AG04449 (cell line): ENCODE measurements at regions not wholly inside any gene's neighbourhood (a gene's known extent, or its start where the extent isn't known, plus 50 kb on each side); places are given as distances from the start of the nearest gene placed in this dataset.

Experiments used
- CTCF ChIA-PET: fragments of 350-600 bp; formaldehyde crosslinking; extraction: SDS; loops from one replicate; lab custom pipeline; 2021; ENCODE audit warnings: antibody characterized with exemption; lab: Yijun Ruan, JAX
- POLR2A ChIA-PET: fragments of 400-600, 350-600 bp; formaldehyde crosslinking; extraction: SDS; loops from one replicate; lab custom pipeline; 2020; ENCODE audit warnings: antibody characterized with exemption, inconsistent platforms; lab: Yijun Ruan, JAX
- DNase-seq: peaks from one replicate; pipeline ENCODE4 v3.0.0-alpha.2; 2010; ENCODE audit warnings: low read depth, low spot score
- H3K4me3 ChIP-seq: 2 replicates; pipeline ENCODE4 v1.5.1; 2011; ENCODE audit warnings: low read depth, mild to moderate bottlenecking, control low read depth, low read length
- CTCF ChIP-seq: IDR thresholded peaks from one replicate; pipeline ENCODE4 v1.5.1; 2011; ENCODE audit warnings: mild to moderate bottlenecking, moderate library complexity, low read length, control low read depth, inconsistent platforms; ENCODE audit not compliant: insufficient read depth; ENCODE audit errors: missing control alignments

DNA sequence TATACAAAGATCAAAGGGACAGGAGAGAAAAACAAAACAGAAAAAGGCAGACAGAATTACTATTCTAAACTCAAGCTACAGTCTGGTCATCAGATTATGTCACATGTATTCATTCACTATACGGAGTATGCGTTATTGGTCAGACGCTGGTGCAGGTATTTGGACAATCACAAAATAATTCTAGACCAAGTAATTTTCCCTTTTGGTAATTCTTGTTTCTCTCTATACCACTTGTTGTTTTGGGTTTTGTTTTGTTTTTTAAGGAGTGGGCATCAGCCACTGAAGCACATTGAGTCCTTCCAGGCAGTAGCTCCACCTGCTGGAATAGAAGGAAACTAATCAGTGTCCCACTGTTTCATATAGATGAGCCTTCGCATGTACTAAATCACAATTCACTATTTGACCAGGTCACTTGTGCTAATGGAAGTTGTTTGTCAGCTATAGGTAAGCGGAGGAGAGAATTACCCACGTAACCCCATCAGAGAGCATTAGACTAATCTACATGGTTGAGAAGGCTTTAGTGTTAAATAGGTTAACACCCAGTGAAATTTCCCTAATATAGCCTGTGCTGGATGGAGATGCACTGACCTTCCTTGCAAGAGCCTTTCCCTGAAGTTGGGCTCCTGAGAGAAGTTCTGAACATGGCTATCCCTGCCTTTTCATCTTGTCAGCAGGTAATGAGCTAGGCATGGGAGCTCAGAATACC lies 77.9 kb downstream of the TNFAIP3 start:
- H3K4me3 ChIP-seq = no peak overlapping the region
- TF ChIP-seq CTCF = peak; percentile 68
- ChIA-PET POLR2A (no interaction called here), CTCF (interaction anchor here (1.0 to 15.3 kb wide), 43 partner anchors 10 to 667 kb away, joined by 3 to 262 read pairs (median 6); partner anchors contain the start of gene TNFAIP3)
- DNase-seq = no peak

- ChIA-PET CTCF (interaction anchor here (0.7 to 14.9 kb wide), 6 partner anchors 10 to 244 kb away, joined by 3 to 248 read pairs (median 4); no protein-coding TSS in a partner anchor), POLR2A (no interaction called here)
- no peak for TF ChIP-seq CTCF
- no peak overlapping the region for H3K4me3 ChIP-seq
- no peak for DNase-seq
Observed at GRCh38 chr6:137949686-137950390, 82.8 kb downstream of the TNFAIP3 start.

DNA sequence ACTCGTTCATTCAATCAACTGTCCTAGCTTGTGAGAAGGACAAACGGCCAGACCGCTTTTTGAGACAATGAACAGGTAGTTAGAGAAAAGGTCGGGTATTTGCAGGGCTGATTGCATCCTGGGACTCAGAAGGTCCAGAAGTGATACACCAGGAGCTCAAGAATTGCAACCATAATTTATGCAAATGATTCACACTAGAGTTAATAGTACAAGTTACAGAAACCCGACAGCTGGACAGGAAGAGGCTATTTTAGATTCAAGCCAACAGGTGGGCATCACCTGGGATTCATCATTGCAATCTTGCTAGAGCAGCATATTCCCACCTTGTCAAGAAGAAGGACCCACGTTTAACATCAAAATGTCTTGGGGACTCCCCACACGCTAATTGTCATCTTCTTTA lies 83.5 kb downstream of the TNFAIP3 start:
- ChIA-PET POLR2A (no interaction called here), CTCF (interaction anchor here (0.7 to 14.9 kb wide), 6 partner anchors 8 to 245 kb away, joined by 3 to 248 read pairs (median 6); no protein-coding TSS in a partner anchor)
- no peak for TF ChIP-seq CTCF
- H3K4me3 ChIP-seq = no peak overlapping the region
- no peak for DNase-seq

DNA sequence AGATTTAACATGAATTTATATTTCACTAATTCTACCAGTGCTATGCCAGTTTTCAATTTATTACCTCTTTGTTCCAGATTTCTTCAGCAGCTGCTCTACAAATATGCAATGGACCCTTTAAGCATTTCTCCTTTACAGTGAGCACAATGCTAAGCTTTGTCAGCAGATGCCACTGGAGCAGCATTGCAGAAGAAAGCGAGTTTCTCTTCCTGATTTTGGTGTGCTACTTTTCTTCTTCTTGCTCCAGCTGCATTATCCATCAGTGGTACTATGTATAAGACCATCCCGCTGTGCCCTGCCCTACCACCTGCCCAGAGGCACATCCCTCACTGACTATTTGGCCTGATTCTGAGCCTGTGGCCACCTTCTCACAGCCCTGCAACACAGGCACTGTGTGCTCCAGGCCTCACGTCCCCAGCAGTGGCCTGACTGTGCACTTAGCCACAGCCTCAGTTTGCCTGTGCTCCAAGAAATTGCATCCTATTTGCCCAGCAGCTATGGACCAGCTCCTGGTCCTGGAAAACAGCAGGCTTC lies 84.1 kb downstream of the TNFAIP3 start:
- TF ChIP-seq CTCF = no peak
- H3K4me3 ChIP-seq = no peak overlapping the region
- CTCF ChIA-PET = interaction anchor here (0.7 to 14.9 kb wide), 4 partner anchors 8 to 246 kb away, joined by 3 to 248 read pairs (median 6); no protein-coding TSS in a partner anchor
- DNase-seq = no peak
- POLR2A ChIA-PET = no interaction called here

- TF ChIP-seq CTCF = no peak
- ChIA-PET POLR2A (no interaction called here), CTCF (interaction anchor here (1.3 to 14.9 kb wide), 4 partner anchors 14 to 247 kb away, joined by 5 to 248 read pairs (median 6); partner anchors contain the start of gene TNFAIP3)
- H3K4me3 ChIP-seq = no peak overlapping the region
- no peak for DNase-seq
Observed at GRCh38 chr6:137952247-137952646, 85.2 kb downstream of the TNFAIP3 start.

DNA sequence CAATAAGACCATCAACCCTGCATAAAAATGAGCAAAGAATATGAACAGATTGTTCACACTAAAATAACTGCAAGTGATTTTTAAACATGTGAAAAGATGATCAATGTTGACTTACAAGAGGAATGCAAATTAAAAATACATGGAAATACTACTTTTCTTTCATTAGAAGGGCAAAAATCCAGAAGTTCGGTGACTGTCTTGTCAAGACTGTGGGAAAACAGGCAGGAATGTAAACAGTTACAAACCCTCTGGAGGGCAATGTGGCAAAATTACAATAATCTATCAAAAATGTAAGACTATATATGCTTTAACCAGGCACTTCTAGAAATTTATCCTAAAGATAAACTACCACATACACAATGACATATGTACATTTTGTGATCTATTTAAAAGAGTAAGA lies 86.7 kb downstream of the TNFAIP3 start:
- H3K4me3 ChIP-seq = no peak overlapping the region
- no peak for DNase-seq
- no peak for TF ChIP-seq CTCF
- CTCF ChIA-PET = interaction anchor here (2.3 to 2.9 kb wide), 2 partner anchors 9 to 86 kb away, joined by 6 to 11 read pairs; partner anchors contain the start of gene TNFAIP3
- POLR2A ChIA-PET = no interaction called here
